ENCODE measurements at regions not wholly inside any gene's neighbourhood (a gene's known extent, or its start where the extent isn't known, plus 50 kb on each side); places are given as distances from the start of the nearest gene placed in this dataset.

DNA sequence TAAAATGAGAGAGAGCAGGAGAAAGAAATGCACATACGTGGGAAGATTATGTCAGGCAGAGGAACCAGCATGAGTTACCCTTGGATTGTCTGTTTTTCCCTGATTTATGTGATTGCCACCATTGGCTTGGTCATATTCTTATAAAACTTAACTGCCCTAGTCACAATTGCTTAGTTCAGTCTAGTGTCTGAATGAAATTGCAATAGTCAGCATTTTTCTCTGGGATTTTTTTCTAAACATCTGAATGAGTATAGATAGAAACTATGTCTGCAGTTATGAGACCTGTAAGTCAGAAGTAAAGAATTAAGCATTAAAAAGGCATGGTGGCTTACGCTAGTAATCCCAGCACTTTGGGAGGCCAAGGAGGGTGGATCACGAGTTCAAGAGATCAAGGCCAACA lies 889.8 kb downstream of the PLA2G4A start:
- TF ChIP-seq, protein P1, sequence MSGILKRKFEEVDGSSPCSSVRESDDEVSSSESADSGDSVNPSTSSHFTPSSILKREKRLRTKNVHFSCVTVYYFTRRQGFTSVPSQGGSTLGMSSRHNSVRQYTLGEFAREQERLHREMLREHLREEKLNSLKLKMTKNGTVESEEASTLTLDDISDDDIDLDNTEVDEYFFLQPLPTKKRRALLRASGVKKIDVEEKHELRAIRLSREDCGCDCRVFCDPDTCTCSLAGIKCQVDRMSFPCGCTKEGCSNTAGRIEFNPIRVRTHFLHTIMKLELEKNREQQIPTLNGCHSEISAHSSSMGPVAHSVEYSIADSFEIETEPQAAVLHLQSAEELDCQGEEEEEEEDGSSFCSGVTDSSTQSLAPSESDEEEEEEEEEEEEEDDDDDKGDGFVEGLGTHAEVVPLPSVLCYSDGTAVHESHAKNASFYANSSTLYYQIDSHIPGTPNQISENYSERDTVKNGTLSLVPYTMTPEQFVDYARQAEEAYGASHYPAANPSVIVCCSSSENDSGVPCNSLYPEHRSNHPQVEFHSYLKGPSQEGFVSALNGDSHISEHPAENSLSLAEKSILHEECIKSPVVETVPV (CRISPR knock-in tag; IDR thresholded peaks at IDR 0.05), result no peak
- TF ChIP-seq SNAI2 (CRISPR knock-in tag; IDR thresholded peaks at IDR 0.05) (no peak), PPARA (CRISPR knock-in tag; IDR thresholded peaks at IDR 0.05; ENCODE audit: borderline replicate concordance) (no peak), ISL1 (CRISPR knock-in tag; IDR thresholded peaks at IDR 0.05) (no peak), ZFP30 (CRISPR knock-in tag; IDR thresholded peaks at IDR 0.05) (no peak), ZNF565 (CRISPR knock-in tag; conservative IDR thresholded peaks at IDR 0.05; ENCODE audit: low read depth) (no peak), BACH2 (CRISPR knock-in tag; IDR thresholded peaks at IDR 0.05; ENCODE audit: borderline replicate concordance) (no peak), ZC3H10 (CRISPR knock-in tag; IDR thresholded peaks at IDR 0.05) (no peak), ESRRG (CRISPR knock-in tag; IDR thresholded peaks at IDR 0.05) (no peak), RARB (CRISPR knock-in tag; IDR thresholded peaks at IDR 0.05) (no peak), ZFP3 (CRISPR knock-in tag; IDR thresholded peaks at IDR 0.05) (no peak), TCF4 (CRISPR knock-in tag; IDR thresholded peaks at IDR 0.05; ENCODE audit: borderline replicate concordance) (no peak)
- TF ChIP-seq, protein P2, sequence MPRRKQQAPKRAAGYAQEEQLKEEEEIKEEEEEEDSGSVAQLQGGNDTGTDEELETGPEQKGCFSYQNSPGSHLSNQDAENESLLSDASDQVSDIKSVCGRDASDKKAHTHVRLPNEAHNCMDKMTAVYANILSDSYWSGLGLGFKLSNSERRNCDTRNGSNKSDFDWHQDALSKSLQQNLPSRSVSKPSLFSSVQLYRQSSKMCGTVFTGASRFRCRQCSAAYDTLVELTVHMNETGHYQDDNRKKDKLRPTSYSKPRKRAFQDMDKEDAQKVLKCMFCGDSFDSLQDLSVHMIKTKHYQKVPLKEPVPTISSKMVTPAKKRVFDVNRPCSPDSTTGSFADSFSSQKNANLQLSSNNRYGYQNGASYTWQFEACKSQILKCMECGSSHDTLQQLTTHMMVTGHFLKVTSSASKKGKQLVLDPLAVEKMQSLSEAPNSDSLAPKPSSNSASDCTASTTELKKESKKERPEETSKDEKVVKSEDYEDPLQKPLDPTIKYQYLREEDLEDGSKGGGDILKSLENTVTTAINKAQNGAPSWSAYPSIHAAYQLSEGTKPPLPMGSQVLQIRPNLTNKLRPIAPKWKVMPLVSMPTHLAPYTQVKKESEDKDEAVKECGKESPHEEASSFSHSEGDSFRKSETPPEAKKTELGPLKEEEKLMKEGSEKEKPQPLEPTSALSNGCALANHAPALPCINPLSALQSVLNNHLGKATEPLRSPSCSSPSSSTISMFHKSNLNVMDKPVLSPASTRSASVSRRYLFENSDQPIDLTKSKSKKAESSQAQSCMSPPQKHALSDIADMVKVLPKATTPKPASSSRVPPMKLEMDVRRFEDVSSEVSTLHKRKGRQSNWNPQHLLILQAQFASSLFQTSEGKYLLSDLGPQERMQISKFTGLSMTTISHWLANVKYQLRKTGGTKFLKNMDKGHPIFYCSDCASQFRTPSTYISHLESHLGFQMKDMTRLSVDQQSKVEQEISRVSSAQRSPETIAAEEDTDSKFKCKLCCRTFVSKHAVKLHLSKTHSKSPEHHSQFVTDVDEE (CRISPR knock-in tag; IDR thresholded peaks at IDR 0.05), result no peak
- TF ChIP-seq, protein P3, sequence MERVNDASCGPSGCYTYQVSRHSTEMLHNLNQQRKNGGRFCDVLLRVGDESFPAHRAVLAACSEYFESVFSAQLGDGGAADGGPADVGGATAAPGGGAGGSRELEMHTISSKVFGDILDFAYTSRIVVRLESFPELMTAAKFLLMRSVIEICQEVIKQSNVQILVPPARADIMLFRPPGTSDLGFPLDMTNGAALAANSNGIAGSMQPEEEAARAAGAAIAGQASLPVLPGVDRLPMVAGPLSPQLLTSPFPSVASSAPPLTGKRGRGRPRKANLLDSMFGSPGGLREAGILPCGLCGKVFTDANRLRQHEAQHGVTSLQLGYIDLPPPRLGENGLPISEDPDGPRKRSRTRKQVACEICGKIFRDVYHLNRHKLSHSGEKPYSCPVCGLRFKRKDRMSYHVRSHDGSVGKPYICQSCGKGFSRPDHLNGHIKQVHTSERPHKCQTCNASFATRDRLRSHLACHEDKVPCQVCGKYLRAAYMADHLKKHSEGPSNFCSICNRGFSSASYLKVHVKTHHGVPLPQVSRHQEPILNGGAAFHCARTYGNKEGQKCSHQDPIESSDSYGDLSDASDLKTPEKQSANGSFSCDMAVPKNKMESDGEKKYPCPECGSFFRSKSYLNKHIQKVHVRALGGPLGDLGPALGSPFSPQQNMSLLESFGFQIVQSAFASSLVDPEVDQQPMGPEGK (CRISPR knock-in tag; IDR thresholded peaks at IDR 0.05; ENCODE audit: borderline replicate concordance), result no peak
- TF ChIP-seq, protein P4, sequence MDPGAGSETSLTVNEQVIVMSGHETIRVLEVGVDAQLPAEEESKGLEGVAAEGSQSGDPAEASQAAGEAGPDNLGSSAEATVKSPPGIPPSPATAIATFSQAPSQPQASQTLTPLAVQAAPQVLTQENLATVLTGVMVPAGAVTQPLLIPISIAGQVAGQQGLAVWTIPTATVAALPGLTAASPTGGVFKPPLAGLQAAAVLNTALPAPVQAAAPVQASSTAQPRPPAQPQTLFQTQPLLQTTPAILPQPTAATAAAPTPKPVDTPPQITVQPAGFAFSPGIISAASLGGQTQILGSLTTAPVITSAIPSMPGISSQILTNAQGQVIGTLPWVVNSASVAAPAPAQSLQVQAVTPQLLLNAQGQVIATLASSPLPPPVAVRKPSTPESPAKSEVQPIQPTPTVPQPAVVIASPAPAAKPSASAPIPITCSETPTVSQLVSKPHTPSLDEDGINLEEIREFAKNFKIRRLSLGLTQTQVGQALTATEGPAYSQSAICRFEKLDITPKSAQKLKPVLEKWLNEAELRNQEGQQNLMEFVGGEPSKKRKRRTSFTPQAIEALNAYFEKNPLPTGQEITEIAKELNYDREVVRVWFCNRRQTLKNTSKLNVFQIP (CRISPR knock-in tag; IDR thresholded peaks at IDR 0.05; ENCODE audit: borderline replicate concordance, low read depth), result no peak
- no peak for ATAC-seq

DNA sequence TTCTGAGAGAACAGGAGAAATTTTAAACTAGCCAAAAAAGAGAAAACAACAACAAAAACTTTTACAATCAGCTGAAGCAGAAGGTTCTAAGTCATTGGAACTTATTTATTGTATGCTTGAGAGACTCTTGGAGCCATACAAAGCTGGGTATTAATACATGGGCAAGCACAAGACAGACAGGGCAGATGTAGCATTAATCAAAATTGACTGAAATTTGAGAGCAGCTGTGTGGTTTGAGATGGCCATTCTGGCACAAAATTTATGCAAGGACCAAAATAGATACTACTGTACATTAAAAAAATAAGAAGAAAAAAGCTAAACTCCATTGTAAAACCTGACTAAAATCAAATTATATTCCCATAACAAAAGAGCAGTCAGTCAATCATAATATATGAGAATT lies 892.5 kb downstream of the PLA2G4A start:
- TF ChIP-seq ESRRG (CRISPR knock-in tag; IDR thresholded peaks at IDR 0.05) (no peak), BACH2 (CRISPR knock-in tag; IDR thresholded peaks at IDR 0.05; ENCODE audit: borderline replicate concordance) (no peak), ARNTL (CRISPR knock-in tag; IDR thresholded peaks at IDR 0.05; ENCODE audit: borderline replicate concordance, low read depth) (no peak), SNAI2 (CRISPR knock-in tag; IDR thresholded peaks at IDR 0.05) (no peak), RARB (CRISPR knock-in tag; IDR thresholded peaks at IDR 0.05) (no peak), CSDC2 (CRISPR knock-in tag; IDR thresholded peaks at IDR 0.05) (no peak), ZFP3 (CRISPR knock-in tag; IDR thresholded peaks at IDR 0.05) (no peak), PPARA (CRISPR knock-in tag; IDR thresholded peaks at IDR 0.05; ENCODE audit: borderline replicate concordance) (no peak), TCF4 (CRISPR knock-in tag; IDR thresholded peaks at IDR 0.05; ENCODE audit: borderline replicate concordance) (no peak), ZNF565 (CRISPR knock-in tag; conservative IDR thresholded peaks at IDR 0.05; ENCODE audit: low read depth) (no peak), ZNF70 (CRISPR knock-in tag; IDR thresholded peaks at IDR 0.05) (no peak), ZC3H10 (CRISPR knock-in tag; IDR thresholded peaks at IDR 0.05) (no peak)
- TF ChIP-seq, protein P2 (CRISPR knock-in tag; IDR thresholded peaks at IDR 0.05), result no peak
- TF ChIP-seq, protein P3 (CRISPR knock-in tag; IDR thresholded peaks at IDR 0.05; ENCODE audit: borderline replicate concordance), result no peak
- TF ChIP-seq, protein P1 (CRISPR knock-in tag; IDR thresholded peaks at IDR 0.05), result no peak
- TF ChIP-seq, protein P5, sequence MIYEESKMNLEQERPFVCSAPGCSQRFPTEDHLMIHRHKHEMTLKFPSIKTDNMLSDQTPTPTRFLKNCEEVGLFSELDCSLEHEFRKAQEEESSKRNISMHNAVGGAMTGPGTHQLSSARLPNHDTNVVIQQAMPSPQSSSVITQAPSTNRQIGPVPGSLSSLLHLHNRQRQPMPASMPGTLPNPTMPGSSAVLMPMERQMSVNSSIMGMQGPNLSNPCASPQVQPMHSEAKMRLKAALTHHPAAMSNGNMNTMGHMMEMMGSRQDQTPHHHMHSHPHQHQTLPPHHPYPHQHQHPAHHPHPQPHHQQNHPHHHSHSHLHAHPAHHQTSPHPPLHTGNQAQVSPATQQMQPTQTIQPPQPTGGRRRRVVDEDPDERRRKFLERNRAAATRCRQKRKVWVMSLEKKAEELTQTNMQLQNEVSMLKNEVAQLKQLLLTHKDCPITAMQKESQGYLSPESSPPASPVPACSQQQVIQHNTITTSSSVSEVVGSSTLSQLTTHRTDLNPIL (CRISPR knock-in tag; IDR thresholded peaks at IDR 0.05; ENCODE audit: low read depth), result no peak
- ATAC-seq, result no peak

Data from SK-N-SH treated with all-trans-retinoic acid at 6 μM for 48 hours (cell line).